ENCODE measurements at regions not wholly inside any gene's neighbourhood (a gene's known extent, or its start where the extent isn't known, plus 50 kb on each side); places are given as distances from the start of the nearest gene placed in this dataset.

- DNase-seq, result no peak
These were observed 110.0 kb downstream of the LITAF start for GRCh38 chr16:11476676-11477075.

GRCh38 chr16:11478431-11479119 is 108.1 kb downstream of the LITAF start:
- DNase-seq, result no peak

GRCh38 chr16:11479916-11480315 is 106.8 kb downstream of the LITAF start:
- DNase-seq, result no peak

GRCh38 chr16:11480634-11481033 is 106.1 kb downstream of the LITAF start:
- DNase-seq, result no peak

- DNase-seq, result no peak
These were observed 104.7 kb downstream of the LITAF start for GRCh38 chr16:11481987-11482386.

- DNase-seq, result no peak
These were observed 103.6 kb downstream of the LITAF start for GRCh38 chr16:11482946-11483748.

GRCh38 chr16:11484691-11485258 is 101.9 kb downstream of the LITAF start:
- DNase-seq, result no peak

- DNase-seq, result no peak
These were observed 101.0 kb downstream of the LITAF start for GRCh38 chr16:11485676-11486075.

- DNase-seq, result no peak
These were observed 99.4 kb downstream of the LITAF start for GRCh38 chr16:11487289-11487688.

GRCh38 chr16:11488304-11488703 is 98.4 kb downstream of the LITAF start:
- no peak for DNase-seq

- no peak for DNase-seq
These were observed 95.2 kb downstream of the LITAF start for GRCh38 chr16:11491524-11491923.

GRCh38 chr16:11492808-11493530 is 93.8 kb downstream of the LITAF start:
- DNase-seq, result no peak

GRCh38 chr16:11493531-11493929 is 93.2 kb downstream of the LITAF start:
- DNase-seq, result no peak

- DNase-seq, result no peak
These were observed 92.7 kb downstream of the LITAF start for GRCh38 chr16:11494029-11494428.

- no peak for DNase-seq
These were observed 92.3 kb downstream of the LITAF start for GRCh38 chr16:11494433-11494832.

- DNase-seq, result no peak
These were observed 91.7 kb downstream of the LITAF start for GRCh38 chr16:11495066-11495407.
